OCI-LY7 (cell line): ENCODE measurements at regions not wholly inside any gene's neighbourhood (a gene's known extent, or its start where the extent isn't known, plus 50 kb on each side); places are given as distances from the start of the nearest gene placed in this dataset.

Experiments
- CTCF ChIP-seq: fragments of 200-600 bp; sonication (generic); conservative IDR thresholded peaks from 2 replicates; pipeline ENCODE4 v1.5.1; 2014; ENCODE audit warnings: mild to moderate bottlenecking, antibody characterized with exemption, low read length, moderate library complexity, mixed read lengths
- EZH2phosphoT487 ChIP-seq: fragments of 200-600 bp; sonication (generic); IDR thresholded peaks from 2 replicates; pipeline ENCODE4 v1.6.1; 2018; ENCODE audit warnings: low read depth, borderline replicate concordance, mild to moderate bottlenecking, mixed run types, antibody characterized with exemption, low read length, moderate library complexity, mixed read lengths

- TF ChIP-seq CTCF (no peak), EZH2phosphoT487 (no peak)
Observed at GRCh38 chr12:87425942-87426554, 603.2 kb downstream of the C12orf50 start.
